ENCODE measurements at regions not wholly inside any gene's neighbourhood (a gene's known extent, or its start where the extent isn't known, plus 50 kb on each side); places are given as distances from the start of the nearest gene placed in this dataset.

- H3K27me3 ChIP-seq = no peaks in the 10 kb centered on the region
- TF ChIP-seq POLR2A (IDR thresholded peaks at IDR 0.05) (no peak), EP300 (IDR thresholded peaks at IDR 0.05) (no peak), POLR2AphosphoS5 (IDR thresholded peaks at IDR 0.05) (no peak)
- TF ChIP-seq, protein P1, sequence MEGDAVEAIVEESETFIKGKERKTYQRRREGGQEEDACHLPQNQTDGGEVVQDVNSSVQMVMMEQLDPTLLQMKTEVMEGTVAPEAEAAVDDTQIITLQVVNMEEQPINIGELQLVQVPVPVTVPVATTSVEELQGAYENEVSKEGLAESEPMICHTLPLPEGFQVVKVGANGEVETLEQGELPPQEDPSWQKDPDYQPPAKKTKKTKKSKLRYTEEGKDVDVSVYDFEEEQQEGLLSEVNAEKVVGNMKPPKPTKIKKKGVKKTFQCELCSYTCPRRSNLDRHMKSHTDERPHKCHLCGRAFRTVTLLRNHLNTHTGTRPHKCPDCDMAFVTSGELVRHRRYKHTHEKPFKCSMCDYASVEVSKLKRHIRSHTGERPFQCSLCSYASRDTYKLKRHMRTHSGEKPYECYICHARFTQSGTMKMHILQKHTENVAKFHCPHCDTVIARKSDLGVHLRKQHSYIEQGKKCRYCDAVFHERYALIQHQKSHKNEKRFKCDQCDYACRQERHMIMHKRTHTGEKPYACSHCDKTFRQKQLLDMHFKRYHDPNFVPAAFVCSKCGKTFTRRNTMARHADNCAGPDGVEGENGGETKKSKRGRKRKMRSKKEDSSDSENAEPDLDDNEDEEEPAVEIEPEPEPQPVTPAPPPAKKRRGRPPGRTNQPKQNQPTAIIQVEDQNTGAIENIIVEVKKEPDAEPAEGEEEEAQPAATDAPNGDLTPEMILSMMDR (IDR thresholded peaks at IDR 0.05) = no peak
- H3K4me3 ChIP-seq = no peak overlapping the region
- 69 to 84% (median 77%) methylated on average over 2 of the region's 2 CpGs for WGBS, 5 donors
- no peaks in the 10 kb centered on the region for H3K4me1 ChIP-seq
- H3K27ac ChIP-seq = no peak overlapping the region
- no peak for DNase-seq
- no peaks in the 10 kb centered on the region for H3K36me3 ChIP-seq
- intact Hi-C loops (cut with DNase I; ENCODE audit: low total_unique reads) = no loop called here
- H3K9me3 ChIP-seq = no peaks in the 10 kb centered on the region
Observed at GRCh38 chr18:66219817-66220216, 384.1 kb downstream of the CDH19 start.

- DNase-seq = no peak
- Histone ChIP-seq H3K4me3 (no peak overlapping the region), H3K9me3 (no peaks in the 10 kb centered on the region), H3K4me1 (no peaks in the 10 kb centered on the region), H3K27me3 (no peaks in the 10 kb centered on the region), H3K27ac (no peak overlapping the region), H3K36me3 (no peaks in the 10 kb centered on the region)
- WGBS, 5 donors = 68 to 84% (median 82%) methylated on average over 1 of the region's 1 CpG
- intact Hi-C loops (cut with DNase I; ENCODE audit: low total_unique reads) = no loop called here
- no peak for TF ChIP-seq POLR2A (IDR thresholded peaks at IDR 0.05)
- TF ChIP-seq EP300 (IDR thresholded peaks at IDR 0.05) = no peak
- TF ChIP-seq, protein P1 (IDR thresholded peaks at IDR 0.05) = no peak
- no peak for TF ChIP-seq POLR2AphosphoS5 (IDR thresholded peaks at IDR 0.05)
Observed at GRCh38 chr18:66211749-66212148, 392.1 kb downstream of the CDH19 start.

DNA sequence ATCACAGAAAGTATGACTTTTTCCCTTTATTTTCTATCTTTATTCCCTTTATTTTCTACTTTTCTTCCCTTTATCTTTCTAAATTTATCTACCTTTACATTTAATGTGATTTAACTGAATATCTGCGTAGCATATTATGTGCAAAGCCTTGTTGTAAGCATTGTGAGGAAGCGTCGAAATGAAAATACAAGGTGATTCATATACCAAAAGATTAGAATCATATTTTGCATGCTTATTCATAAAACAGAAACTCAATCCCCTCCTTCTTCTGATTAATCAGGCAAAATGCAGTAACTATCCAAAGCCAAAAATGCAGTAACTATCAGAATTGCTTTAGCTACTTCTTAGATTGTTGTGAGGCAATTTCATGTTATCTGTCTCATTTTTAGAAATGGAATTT is 393.0 kb downstream of the CDH19 start:
- no peak for DNase-seq
- Histone ChIP-seq H3K36me3 (no peaks in the 10 kb centered on the region), H3K4me3 (no peak overlapping the region), H3K4me1 (no peaks in the 10 kb centered on the region), H3K9me3 (no peaks in the 10 kb centered on the region), H3K27ac (no peak overlapping the region), H3K27me3 (no peaks in the 10 kb centered on the region)
- TF ChIP-seq, protein P1 (IDR thresholded peaks at IDR 0.05) = no peak
- TF ChIP-seq POLR2A (IDR thresholded peaks at IDR 0.05) = no peak
- no peak for TF ChIP-seq EP300 (IDR thresholded peaks at IDR 0.05)
- no peak for TF ChIP-seq POLR2AphosphoS5 (IDR thresholded peaks at IDR 0.05)
- WGBS, 5 donors = 87 to 94% (median 91%) methylated on average over 3 of the region's 3 CpGs
- intact Hi-C loops (cut with DNase I; ENCODE audit: low total_unique reads) = no loop called here

DNA sequence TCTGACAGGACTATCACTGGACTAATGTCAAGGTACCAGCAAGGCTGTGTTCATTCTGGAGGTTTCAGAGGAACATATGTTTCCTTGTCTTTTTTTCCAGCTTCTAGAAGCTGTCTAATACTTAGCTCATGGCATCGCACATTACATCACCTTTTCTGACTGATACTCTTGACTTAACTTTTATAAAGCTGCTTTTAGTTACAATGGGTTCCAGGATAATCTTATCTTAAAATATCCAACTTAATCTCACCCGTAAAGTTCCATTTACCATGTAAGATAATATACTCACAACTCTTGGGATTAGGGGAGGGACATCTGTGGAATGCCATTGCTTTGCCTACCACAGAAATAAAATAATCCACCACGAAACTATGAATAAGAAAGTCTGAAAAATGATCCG is 394.2 kb downstream of the CDH19 start:
- intact Hi-C loops (cut with DNase I; ENCODE audit: low total_unique reads) = no loop called here
- H3K36me3 ChIP-seq = no peaks in the 10 kb centered on the region
- H3K27me3 ChIP-seq = no peaks in the 10 kb centered on the region
- no peaks in the 10 kb centered on the region for H3K4me1 ChIP-seq
- no peaks in the 10 kb centered on the region for H3K9me3 ChIP-seq
- 51 to 70% (median 60%) methylated on average over 4 of the region's 4 CpGs for WGBS, 5 donors
- DNase-seq = no peak
- no peak overlapping the region for H3K27ac ChIP-seq
- no peak overlapping the region for H3K4me3 ChIP-seq
- no peak for TF ChIP-seq POLR2AphosphoS5 (IDR thresholded peaks at IDR 0.05)
- no peak for TF ChIP-seq EP300 (IDR thresholded peaks at IDR 0.05)
- no peak for TF ChIP-seq POLR2A (IDR thresholded peaks at IDR 0.05)
- TF ChIP-seq, protein P1 (IDR thresholded peaks at IDR 0.05) = no peak
